ENCODE measurements at regions not wholly inside any gene's neighbourhood (a gene's known extent, or its start where the extent isn't known, plus 50 kb on each side); places are given as distances from the start of the nearest gene placed in this dataset.

DNA sequence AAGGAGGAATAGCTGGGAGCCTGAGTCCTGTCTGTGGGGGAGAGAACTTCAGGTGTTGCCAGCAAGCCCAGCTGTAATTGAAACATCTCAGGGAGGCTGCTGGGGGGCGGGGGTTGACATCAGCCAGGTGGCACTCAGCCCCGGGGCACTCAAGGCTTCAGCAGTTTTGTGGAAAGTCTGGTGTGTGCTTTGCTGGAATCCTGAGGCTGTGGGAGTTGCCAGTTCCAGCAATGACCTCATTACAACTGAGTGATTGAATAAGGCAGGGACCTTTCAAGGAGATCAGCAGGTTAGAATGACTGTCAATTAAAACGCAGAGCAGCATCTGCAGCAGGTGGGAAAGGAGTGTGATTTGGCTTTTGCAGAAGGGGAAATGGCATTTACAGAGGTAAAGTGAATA lies 75.7 kb downstream of the FAM43A start:
- H3K9me3 Mint-ChIP-seq, result no peaks in the 10 kb centered on the region
- ATAC-seq (no peak), DNase-seq (ENCODE audit: low spot score in 2 of 2) (no peak)
- no peaks in the 10 kb centered on the region for H3K36me3 Mint-ChIP-seq
- H3K27ac Mint-ChIP-seq, result no peak overlapping the region

DNA sequence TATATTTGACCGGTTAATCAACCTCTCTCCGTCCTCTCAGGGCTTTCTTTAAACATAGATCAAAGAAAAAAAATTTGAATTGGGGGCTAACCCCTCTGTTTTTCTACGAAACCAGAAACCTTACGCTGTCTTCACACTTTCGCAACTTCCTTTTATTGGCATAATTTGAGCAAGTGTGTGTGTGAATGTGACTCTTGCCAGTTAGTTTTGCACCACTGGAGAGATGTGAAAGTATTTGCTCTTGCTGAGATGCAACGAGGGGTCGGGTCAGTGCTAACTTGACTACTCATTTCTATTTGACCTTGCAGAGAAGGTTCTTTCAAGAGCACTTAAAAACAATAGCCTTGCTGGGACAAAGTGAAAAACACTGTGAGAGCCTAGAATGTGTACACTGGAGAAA lies 81.2 kb downstream of the FAM43A start:
- no peaks in the 10 kb centered on the region for H3K9me3 Mint-ChIP-seq
- DNase-seq (ENCODE audit: low spot score in 2 of 2) (no peak), ATAC-seq (no peak)
- no peak overlapping the region for H3K27ac Mint-ChIP-seq
- H3K36me3 Mint-ChIP-seq, result no peaks in the 10 kb centered on the region

DNA sequence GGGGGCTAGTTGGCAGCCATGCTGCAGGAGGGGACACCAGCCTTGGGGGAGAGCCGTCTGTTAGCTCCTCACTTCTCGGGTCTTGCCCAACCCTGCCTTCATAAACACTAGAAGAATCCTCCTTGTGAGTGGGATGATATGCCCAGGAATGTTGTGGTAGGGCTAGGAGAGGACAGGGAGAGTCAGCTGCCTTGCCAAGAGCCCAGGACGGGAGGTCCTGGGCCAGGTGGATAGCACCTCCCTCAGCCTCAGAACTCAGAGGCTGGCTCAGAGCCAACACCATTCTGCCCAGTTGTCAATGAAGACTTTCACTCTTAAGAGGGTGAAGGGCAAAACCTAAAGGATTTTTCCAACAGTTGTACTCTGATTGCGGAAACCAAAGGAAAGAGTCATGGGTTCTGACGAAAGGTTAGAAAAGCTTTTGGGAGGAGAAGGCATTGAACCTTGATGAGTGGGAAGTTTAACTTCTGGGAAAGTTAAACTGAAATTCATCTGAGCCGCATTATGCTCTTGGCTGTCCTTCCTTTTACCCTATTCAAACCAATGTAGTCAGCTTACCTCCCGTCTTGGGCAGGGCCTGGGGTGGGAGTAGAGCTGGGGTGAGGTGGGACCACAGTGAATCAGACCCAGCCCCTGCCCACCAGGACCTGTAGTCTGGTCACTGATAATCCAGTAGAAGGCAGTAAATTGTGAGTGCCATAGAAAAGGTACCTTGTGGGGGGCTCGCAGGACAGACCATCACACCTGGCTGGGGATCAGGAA lies 81.9 kb downstream of the FAM43A start:
- no peak for DNase-seq (ENCODE audit: low spot score in 2 of 2)
- no peak for ATAC-seq
- H3K9me3 Mint-ChIP-seq, result no peaks in the 10 kb centered on the region
- H3K27ac Mint-ChIP-seq, result peak overlapping the region in 1 of 2 donors; percentile 46
- H3K36me3 Mint-ChIP-seq, result no peaks in the 10 kb centered on the region

DNA sequence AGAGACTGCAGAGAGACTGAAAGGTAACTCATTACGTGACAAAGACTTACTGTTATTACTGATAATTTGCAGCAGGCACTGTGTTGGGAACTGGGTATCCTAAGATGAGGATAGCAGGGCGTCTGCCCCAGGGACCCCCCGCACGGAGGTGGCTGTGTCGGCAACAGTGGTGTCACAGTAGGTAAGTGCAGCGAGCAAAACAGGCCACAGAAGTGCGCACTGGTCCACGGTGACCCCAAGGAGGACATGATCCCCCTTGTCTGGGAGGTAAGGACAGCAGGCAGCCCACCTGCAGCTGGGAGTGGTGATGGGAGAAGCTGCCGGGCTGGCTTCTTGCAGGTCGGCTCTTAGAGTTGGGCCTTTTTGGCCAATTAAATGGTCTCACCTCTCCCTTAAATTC lies 82.9 kb downstream of the FAM43A start:
- DNase-seq (ENCODE audit: low spot score in 2 of 2), result peak in 1 of 2 donors; percentile 7

DNA sequence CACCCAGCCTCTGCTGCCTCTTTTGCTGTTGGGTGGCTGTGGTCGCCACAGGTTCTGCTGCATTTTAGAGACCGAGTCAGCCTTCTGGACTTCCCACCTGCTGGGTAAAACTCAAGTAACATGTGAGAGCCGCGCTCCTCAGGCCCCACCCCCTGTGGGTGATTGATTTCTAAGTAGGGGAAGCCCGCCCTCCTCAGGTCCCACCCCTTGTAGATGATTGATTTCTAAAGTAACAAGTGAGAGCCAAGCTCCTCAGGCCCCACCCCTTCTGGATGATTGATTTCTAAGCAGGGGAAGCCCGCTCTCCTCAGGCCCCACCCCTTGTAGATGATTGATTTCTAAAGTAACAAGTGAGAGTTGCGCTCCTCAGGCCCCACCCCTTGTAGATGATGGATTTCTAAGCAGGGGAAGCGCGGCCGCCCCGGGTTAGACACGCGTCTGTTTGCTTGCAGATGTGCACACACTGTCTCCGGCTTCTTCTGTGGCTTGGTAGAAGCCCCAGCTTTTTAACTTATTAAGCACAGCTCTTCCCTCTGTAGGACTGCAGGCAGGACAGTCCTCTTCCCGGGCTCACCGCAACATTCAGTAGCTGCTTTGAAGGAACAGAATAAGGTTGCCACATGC lies 83.4 kb downstream of the FAM43A start:
- H3K36me3 Mint-ChIP-seq, result no peaks in the 10 kb centered on the region
- ATAC-seq (peak; percentile 97 to 99), DNase-seq (ENCODE audit: low spot score in 2 of 2) (peak; percentile 77 to 91)
- peak overlapping the region; percentile 46 to 63 for H3K27ac Mint-ChIP-seq
- no peaks in the 10 kb centered on the region for H3K9me3 Mint-ChIP-seq

More for the DNA sequence above, 82.9 kb downstream of the FAM43A start:
- Mint-ChIP-seq H3K27ac (peak overlapping the region; percentile 46 to 62), H3K36me3 (no peaks in the 10 kb centered on the region), H3K9me3 (no peaks in the 10 kb centered on the region)
- ATAC-seq, result no peak

DNA sequence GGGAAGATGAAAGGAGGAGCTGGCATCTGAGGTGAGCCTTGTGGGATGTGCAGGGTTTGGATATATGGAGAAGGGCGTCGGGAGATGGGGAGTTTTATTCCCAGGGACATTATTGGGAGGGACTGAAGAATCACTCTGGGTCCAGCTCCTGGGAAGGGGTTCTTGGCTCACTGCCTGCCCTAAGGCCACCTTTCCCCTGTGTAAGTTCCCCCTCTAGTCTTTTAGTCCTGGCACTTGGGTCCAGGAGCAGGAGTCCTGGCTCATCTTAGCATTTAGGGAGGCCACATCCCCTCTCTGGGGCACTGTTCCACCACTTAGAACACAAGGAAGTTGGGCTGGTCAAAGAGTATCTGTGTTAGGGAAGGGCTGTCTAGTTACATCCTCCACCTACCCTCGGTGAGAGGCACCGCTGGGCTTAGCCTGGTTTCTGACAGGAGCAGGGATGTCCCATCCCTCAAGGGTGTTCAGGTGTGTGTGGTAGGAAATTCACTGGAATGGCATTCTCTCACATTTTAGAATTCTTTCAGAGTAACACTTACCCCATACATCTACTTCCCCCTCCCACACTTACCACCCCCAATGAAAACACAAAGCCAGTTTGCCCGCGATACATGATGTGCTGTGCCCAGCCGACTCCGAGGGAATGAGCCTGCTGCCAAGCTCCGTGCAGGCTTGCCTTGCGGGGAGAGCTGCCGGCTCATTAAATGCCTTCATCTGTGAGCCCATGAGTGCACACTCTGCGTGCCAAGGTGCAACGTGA lies 86.7 kb downstream of the FAM43A start:
- H3K27ac Mint-ChIP-seq, result no peak overlapping the region
- no peak for DNase-seq (ENCODE audit: low spot score in 2 of 2)
- no peaks in the 10 kb centered on the region for H3K36me3 Mint-ChIP-seq
- no peaks in the 10 kb centered on the region for H3K9me3 Mint-ChIP-seq
- no peak for ATAC-seq

DNA sequence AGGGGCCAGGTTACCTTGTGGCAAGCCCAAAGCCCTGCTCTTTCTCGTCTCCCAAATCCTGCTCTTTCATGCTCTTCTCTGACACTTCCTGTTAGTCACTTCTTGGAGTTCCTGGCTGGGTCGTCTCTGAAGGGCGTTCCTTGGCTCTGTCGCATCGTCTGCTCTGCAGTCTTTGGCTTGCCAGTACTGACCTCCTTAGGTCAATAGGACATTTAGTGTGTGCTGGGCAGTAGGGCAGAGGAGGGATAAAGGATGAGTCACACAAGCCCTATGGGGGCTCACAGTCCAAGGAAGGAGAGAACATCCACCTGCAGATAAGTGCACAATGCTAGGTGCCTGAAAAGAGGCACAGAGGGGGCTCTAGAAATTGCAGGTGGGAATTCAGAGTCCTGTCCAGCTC lies 87.5 kb downstream of the FAM43A start:
- H3K36me3 Mint-ChIP-seq, result no peaks in the 10 kb centered on the region
- DNase-seq (ENCODE audit: low spot score in 2 of 2) (no peak), ATAC-seq (no peak)
- H3K27ac Mint-ChIP-seq, result no peak overlapping the region
- H3K9me3 Mint-ChIP-seq, result no peaks in the 10 kb centered on the region

DNA sequence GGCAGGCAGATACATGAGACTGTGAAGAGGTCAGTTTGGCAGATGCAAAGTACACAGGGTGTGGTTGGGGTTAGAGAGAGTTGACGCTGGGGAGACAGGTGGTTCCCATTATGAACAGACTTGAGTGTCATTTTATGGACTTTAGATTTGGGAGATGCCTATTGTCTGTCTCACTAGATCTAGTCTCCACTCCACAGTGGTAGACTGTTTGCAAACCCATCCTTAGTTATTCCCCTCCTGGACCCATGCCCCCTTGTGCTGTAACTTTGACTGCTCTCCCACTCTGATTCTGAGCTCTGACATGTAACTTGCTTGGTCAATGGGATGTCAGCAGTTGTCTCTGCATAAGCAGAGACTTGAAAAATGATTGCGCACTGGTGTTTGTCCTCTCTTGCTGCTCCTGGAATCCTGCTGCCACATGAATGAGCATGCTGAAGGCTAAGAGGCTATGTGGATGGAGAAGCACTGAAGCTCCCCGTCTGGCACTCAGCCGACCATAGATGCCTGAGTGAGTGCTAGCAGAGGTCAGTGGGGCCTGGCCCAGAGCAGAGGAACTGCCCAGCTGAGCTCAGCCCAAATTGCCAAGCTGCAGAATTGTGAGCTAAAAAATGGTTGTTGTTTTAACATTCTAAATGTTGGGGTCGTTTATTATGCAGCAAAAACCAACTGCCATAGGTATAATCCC lies 88.2 kb downstream of the FAM43A start:
- H3K27ac Mint-ChIP-seq, result no peak overlapping the region
- H3K36me3 Mint-ChIP-seq, result no peaks in the 10 kb centered on the region
- no peaks in the 10 kb centered on the region for H3K9me3 Mint-ChIP-seq
- DNase-seq (ENCODE audit: low spot score in 2 of 2) (no peak), ATAC-seq (no peak)

DNA sequence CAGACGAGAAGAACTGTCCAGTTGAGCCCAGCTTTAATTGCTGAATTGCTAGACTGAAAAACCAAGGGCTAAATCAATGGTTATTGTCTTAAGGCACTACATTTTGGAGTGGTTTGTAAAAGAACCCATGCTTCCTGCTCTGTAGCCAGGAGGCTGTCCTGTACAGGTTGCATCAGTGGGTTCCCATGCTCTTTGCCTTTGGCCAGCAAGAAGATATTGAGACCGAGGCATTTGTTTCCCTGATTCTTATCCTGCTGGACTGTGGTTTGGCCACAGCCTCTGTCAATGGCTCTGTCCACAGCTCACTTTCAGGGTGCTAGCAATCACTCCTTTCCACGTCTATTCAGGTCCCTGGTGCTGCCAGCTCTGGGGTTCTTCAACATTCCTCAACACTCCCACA lies 89.6 kb downstream of the FAM43A start:
- no peak for DNase-seq (ENCODE audit: low spot score in 2 of 2)
- H3K27ac Mint-ChIP-seq, result no peak overlapping the region
- no peak for ATAC-seq
- H3K36me3 Mint-ChIP-seq, result no peaks in the 10 kb centered on the region
- no peaks in the 10 kb centered on the region for H3K9me3 Mint-ChIP-seq

DNA sequence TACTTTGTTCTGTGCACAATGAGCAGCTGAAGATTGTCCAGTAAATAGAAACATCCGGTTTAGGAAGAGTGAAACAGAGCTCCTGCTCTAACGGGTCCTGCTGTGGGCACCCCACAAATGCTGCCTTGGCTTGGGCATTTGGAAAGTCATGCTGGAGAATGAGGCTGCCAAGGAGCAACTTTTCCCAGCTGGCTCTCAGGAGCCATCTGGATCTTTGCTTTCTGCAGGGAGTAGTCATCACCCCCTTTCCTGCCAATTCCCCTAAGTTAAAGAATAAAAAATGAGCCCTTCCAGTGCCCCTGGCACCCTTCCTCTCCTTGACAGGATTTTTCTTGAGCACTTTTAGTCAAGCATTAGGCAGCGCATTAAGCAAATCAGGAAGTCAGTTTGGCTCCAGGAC lies 90.0 kb downstream of the FAM43A start:
- no peak for DNase-seq (ENCODE audit: low spot score in 2 of 2)
- no peaks in the 10 kb centered on the region for H3K9me3 Mint-ChIP-seq
- no peak for ATAC-seq
- H3K36me3 Mint-ChIP-seq, result no peaks in the 10 kb centered on the region
- no peak overlapping the region for H3K27ac Mint-ChIP-seq

DNA sequence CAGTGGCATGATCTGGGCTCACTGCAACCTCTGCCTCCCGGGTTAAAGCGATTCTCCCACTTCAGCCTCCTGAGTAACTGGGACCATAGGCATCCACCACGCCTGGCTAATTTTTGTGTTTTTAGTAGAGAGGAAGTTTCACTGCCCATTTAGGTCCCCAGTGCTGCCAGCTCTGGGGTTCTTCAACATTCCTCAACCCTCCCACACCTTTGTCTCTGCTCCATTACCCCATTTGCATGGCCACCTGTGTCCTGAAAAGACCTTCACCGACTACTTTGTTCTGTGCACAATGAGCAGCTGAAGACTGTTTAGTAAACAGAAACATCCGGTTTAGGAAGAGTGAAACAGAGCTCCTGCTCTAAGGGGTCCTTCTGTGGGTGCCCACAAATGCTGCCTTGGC lies 92.0 kb downstream of the FAM43A start:
- DNase-seq (ENCODE audit: low spot score in 2 of 2) (no peak), ATAC-seq (no peak)
- Mint-ChIP-seq H3K9me3 (no peaks in the 10 kb centered on the region), H3K36me3 (no peaks in the 10 kb centered on the region), H3K27ac (peak overlapping the region in 1 of 2 donors; percentile 56)

DNA sequence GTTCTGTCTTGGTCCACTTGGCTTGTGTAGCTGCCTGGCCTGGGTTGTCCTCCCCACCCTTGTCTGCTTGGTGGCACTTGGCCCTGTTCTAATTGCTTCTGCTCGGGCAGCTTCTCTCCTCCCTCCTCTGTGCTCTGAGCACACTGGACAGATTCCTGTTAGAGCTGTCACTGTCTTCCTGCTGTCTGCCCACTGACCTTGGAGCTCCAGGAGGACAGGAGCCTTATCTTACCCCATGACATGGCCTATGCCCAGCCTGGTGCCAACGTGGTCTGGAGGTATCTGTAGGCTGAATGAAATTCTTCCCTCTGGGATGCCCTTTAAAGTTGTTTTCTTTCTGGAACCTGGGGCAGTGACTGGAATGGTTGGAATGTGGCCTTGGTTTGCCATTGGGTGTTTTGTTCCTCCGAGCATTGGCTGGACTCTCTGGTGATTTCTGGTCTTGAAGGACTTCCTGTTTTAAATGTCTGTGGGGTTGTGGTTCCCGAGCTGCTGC lies 94.1 kb downstream of the FAM43A start:
- H3K9me3 Mint-ChIP-seq, result no peaks in the 10 kb centered on the region

DNA sequence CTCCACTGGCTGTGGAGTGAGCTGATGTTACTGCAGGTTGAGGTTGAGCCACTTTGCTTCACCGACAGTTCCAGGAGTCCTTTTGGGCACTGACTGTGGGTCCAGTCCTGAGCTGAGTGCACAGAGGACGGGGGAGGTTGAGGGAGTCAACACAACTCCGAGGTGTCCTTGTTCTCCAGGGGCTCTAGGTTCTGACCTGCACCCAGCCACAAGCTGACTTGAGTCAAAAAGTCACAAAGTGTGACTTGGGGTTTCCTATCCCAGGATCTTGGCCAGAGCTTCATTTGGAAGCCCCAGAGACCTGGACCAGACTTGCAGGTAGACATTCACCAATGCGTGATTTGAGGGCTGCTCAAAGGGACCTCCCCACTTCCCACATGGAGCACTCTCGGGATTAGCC lies 95.0 kb downstream of the FAM43A start:
- no peak for ATAC-seq
- no peak for DNase-seq (ENCODE audit: low spot score in 2 of 2)
- H3K36me3 Mint-ChIP-seq, result no peaks in the 10 kb centered on the region
- no peaks in the 10 kb centered on the region for H3K9me3 Mint-ChIP-seq
- no peak overlapping the region for H3K27ac Mint-ChIP-seq

More for the DNA sequence above, 94.1 kb downstream of the FAM43A start:
- no peak overlapping the region for H3K27ac Mint-ChIP-seq
- H3K36me3 Mint-ChIP-seq, result no peaks in the 10 kb centered on the region
- ATAC-seq (no peak), DNase-seq (ENCODE audit: low spot score in 2 of 2) (no peak)

DNA sequence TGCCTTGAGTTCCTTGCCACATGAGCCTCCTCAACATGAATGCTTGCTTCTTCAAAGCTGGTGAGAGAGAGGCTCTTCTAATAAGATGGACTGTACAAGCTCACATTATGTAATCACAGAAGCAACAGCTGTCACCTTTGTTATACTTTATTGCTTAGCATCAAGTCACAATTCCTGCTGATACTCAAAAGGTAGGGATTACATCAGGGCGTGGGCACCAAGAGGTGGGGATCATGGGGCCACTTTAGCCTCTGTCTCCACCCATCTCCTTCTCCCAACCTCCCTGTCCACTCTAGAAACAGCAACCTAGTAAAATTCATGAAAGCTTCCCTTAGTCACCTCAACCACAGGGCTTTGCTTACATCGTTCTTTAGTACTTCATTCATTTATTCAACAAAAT lies 95.9 kb downstream of the FAM43A start:
- DNase-seq (ENCODE audit: low spot score in 2 of 2) (no peak), ATAC-seq (no peak)
- Mint-ChIP-seq H3K36me3 (no peaks in the 10 kb centered on the region), H3K9me3 (no peaks in the 10 kb centered on the region), H3K27ac (no peak overlapping the region)

DNA sequence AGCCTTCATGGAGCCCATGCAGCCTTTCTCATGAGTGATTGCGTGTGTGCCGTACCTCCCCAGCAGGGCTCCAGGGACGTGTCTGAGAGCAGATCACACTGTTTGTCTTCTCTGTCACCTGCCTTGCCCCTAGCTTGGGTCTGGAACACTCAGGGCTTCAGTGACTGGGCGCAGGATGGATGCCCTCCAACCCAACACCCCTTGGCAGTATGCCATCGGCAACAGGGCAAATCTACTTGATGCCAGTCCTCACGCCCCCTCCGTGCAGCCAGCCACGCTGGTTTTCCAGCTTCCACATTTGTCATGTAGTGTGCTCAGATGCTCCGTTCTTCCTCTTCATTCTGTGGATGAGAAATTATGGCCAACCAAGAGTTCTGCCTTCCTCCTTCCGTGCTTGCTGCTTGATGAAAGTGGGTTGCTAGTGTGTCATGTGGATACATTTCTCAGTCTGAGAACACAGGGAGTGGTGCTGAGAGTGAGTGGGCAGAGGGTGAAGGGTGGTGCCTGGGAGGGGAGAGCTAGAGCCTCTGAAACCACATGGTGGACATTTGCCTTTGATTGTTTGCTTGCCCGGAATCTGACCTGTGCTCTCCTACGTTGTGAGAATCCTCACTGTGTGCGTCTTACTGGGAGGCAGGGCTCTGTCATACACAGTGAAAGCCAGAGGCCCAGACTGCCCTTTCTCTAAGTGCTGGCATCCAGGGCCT lies 97.2 kb downstream of the FAM43A start:
- no peaks in the 10 kb centered on the region for H3K36me3 Mint-ChIP-seq
- no peak overlapping the region for H3K27ac Mint-ChIP-seq
- DNase-seq (ENCODE audit: low spot score in 2 of 2) (no peak), ATAC-seq (no peak)
- H3K9me3 Mint-ChIP-seq, result no peaks in the 10 kb centered on the region

DNA sequence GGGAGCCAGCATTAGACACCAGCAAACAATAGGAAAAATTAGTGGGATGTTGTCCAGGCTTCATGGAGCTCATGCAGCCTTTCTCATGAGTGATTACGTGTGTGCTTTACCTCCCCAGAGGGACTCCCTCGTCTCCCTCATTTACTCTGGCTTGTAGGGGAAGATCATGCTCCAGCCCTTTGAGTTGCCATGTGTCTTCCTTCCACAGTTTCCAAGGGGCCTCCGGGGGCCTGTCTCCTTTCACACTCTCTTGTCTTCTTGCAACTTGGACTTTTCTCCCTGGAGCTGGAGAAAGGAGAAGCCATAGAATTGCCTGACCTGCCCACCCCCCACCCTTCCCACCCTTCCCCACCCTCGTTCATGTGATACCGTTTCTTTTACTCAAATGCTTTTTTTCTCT lies 98.7 kb downstream of the FAM43A start:
- Mint-ChIP-seq H3K9me3 (no peaks in the 10 kb centered on the region), H3K36me3 (no peaks in the 10 kb centered on the region), H3K27ac (no peak overlapping the region)
- ATAC-seq (no peak), DNase-seq (ENCODE audit: low spot score in 2 of 2) (no peak)

Measured in activated naive CD4-positive, alpha-beta T cell treated with anti-CD3 and anti-CD28 coated beads, Interleukin-2, amount 50 U/mL, for 72 hours (primary cell).